Gastrocnemius medialis (tissue), 4 donors: ENCODE measurements at regions not wholly inside any gene's neighbourhood (a gene's known extent, or its start where the extent isn't known, plus 50 kb on each side); places are given as distances from the start of the nearest gene placed in this dataset.

ENCODE experiments used
- POLR2A ChIP-seq, 2 donors: fragments of 450-650 bp; IDR thresholded peaks; one replicate each; pipeline ENCODE4 v1.6.1; 2017; ENCODE audit warnings: antibody characterized with exemption in 2 of 2, mild to moderate bottlenecking in 2 of 2, moderate library complexity in 2 of 2
- TF ChIP-seq, protein P1 (sequence below), 5 experiments: fragments of 450-650 bp in 3 of 5; fragments of 200-600 bp in 2 of 5; sonication (generic) in 2 of 5; IDR thresholded peaks in 4 of 5; conservative IDR thresholded peaks in 1 of 5; 1 replicate in 4 of 5; 2 replicates in 1 of 5; pipeline ENCODE4 v1.5.1; 2016 to 2019; ENCODE audit warnings: antibody characterized with exemption in 5 of 5, mild to moderate bottlenecking in 3 of 5, moderate library complexity in 3 of 5

DNA sequence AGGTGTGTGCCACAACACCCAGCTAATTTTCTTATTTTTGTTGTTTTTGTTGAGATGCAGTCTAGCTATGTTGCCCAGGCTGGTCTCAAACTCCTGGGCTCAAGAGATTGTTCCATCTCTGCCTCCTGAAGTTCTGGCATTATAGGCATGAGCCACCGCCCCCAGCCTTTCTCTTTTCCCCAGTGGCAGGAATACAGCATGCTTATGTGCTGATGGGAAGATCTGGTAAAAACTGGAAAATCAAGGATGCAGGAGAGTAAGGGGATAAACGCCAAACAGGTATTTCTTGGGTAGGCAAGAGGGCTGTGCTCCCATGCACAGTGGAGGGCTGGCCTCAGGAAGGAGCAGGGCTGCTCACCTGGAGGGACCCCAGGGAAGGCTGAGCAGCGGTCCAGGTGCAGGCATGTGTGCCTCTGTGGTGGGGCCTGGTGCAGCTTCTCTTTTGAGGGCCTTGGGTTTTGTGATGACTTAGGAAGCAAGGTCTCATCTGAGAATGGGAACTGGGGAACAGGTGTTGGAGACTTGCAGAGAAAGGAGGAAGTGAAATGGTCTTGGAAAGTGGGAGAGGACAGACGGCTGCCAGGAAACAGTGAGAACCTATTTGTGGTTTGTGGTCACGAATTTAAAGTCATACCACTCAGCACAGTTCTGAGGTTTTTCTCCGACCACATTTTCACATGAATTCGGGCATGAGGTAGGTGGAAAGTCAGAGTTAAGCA is 106.5 kb downstream of the TEX26 start:
- TF ChIP-seq, protein P1, sequence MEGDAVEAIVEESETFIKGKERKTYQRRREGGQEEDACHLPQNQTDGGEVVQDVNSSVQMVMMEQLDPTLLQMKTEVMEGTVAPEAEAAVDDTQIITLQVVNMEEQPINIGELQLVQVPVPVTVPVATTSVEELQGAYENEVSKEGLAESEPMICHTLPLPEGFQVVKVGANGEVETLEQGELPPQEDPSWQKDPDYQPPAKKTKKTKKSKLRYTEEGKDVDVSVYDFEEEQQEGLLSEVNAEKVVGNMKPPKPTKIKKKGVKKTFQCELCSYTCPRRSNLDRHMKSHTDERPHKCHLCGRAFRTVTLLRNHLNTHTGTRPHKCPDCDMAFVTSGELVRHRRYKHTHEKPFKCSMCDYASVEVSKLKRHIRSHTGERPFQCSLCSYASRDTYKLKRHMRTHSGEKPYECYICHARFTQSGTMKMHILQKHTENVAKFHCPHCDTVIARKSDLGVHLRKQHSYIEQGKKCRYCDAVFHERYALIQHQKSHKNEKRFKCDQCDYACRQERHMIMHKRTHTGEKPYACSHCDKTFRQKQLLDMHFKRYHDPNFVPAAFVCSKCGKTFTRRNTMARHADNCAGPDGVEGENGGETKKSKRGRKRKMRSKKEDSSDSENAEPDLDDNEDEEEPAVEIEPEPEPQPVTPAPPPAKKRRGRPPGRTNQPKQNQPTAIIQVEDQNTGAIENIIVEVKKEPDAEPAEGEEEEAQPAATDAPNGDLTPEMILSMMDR (IDR thresholded peaks at IDR 0.05 in 4 of 5, conservative IDR thresholded peaks at IDR 0.05 in 1 of 5): no peak
- no peak for TF ChIP-seq POLR2A (IDR thresholded peaks at IDR 0.05)
